ENCODE measurements at regions not wholly inside any gene's neighbourhood (a gene's known extent, or its start where the extent isn't known, plus 50 kb on each side); places are given as distances from the start of the nearest gene placed in this dataset.

DNA sequence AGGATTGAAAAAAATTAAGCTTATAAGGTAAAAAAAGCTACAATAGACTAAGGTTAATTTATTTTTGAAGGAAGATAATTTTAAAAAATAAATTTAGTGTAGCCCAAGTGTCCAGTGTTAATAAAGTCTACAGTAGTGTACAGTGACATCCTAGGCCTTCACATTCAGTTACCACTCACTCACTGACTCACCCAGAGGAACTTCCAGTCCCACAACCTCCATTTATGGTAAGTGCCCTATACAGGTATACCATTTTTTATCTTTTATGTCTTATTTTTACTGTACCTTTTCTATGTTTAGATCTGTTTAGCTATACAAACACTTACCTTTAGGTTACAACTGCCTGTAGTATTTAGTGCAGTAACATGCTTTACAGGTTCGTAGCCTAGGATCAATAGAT is 79.8 kb upstream of the ZNF462 start:
- no peak for TF ChIP-seq ZNF121 (CRISPR knock-in tag; IDR thresholded peaks at IDR 0.05)
- TF ChIP-seq CTCF (IDR thresholded peaks at IDR 0.05), result no peak
- TF ChIP-seq ZNF317 (CRISPR knock-in tag; IDR thresholded peaks at IDR 0.05; ENCODE audit: borderline replicate concordance, low read depth), result no peak
- no peak for TF ChIP-seq ZNF423 (CRISPR knock-in tag; IDR thresholded peaks at IDR 0.05)
- TF ChIP-seq ESRRA (CRISPR knock-in tag; IDR thresholded peaks at IDR 0.05; ENCODE audit: borderline replicate concordance), result no peak
- no peak for TF ChIP-seq E2F5 (CRISPR knock-in tag; IDR thresholded peaks at IDR 0.05)
- no peak for TF ChIP-seq IRF2 (CRISPR knock-in tag; IDR thresholded peaks at IDR 0.05; ENCODE audit: borderline replicate concordance, low read depth)
- TF ChIP-seq, protein P1, sequence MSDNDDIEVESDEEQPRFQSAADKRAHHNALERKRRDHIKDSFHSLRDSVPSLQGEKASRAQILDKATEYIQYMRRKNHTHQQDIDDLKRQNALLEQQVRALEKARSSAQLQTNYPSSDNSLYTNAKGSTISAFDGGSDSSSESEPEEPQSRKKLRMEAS (CRISPR knock-in tag; IDR thresholded peaks at IDR 0.05), result no peak
- no peak for TF ChIP-seq USF2 (CRISPR knock-in tag; IDR thresholded peaks at IDR 0.05)
- TF ChIP-seq, protein P2, sequence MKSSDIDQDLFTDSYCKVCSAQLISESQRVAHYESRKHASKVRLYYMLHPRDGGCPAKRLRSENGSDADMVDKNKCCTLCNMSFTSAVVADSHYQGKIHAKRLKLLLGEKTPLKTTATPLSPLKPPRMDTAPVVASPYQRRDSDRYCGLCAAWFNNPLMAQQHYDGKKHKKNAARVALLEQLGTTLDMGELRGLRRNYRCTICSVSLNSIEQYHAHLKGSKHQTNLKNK (CRISPR knock-in tag; IDR thresholded peaks at IDR 0.05), result no peak

All from WTC11 (cell line).